Vagina (tissue), 2 donors: ENCODE measurements at regions not wholly inside any gene's neighbourhood (a gene's known extent, or its start where the extent isn't known, plus 50 kb on each side); places are given as distances from the start of the nearest gene placed in this dataset.

ENCODE experiments used
- DNase-seq, 2 donors: peaks; one replicate each; pipeline ENCODE4 v3.0.0-alpha.2; 2017; ENCODE audit errors: extremely low spot score in 2 of 2
- H3K27ac ChIP-seq: fragments of 200-600 bp; sonication (generic); one replicate; pipeline ENCODE4 v1.5.1; 2019
- H3K27me3 ChIP-seq: fragments of 200-600 bp; sonication (generic); one replicate; pipeline ENCODE4 v1.5.1; 2019
- H3K36me3 ChIP-seq, 2 donors: fragments of 200-600 bp; sonication (generic); one replicate each; pipeline ENCODE4 v1.5.1; 2017 to 2019
- H3K4me1 ChIP-seq: fragments of 200-600 bp; sonication (generic); one replicate; pipeline ENCODE4 v1.5.1; 2019
- H3K4me3 ChIP-seq, 2 donors: fragments of 200-600 bp; sonication (generic); 1 replicate in 1 of 2; 2 replicates in 1 of 2; pipeline ENCODE4 v1.5.1; 2016 to 2019
- H3K9me3 ChIP-seq: fragments of 200-600 bp; sonication (generic); one replicate; pipeline ENCODE4 v1.5.1; 2019
- POLR2A ChIP-seq, 2 donors: fragments of 450-650 bp; IDR thresholded peaks; one replicate each; pipeline ENCODE4 v1.6.1; 2017; ENCODE audit warnings: antibody characterized with exemption in 2 of 2, mild to moderate bottlenecking in 2 of 2, moderate library complexity in 2 of 2
- POLR2AphosphoS5 ChIP-seq, 2 donors: sonication (generic); formaldehyde crosslinking; IDR thresholded peaks; one replicate each; pipeline ENCODE4 v1.9.0; 2017; ENCODE audit warnings: antibody characterized with exemption in 2 of 2, mild to moderate bottlenecking in 2 of 2, low read depth in 1 of 2; ENCODE audit not compliant: insufficient read depth in 1 of 2
- intact Hi-C: fragments of 100-400 bp; cut with DNase I; formaldehyde crosslinking; loops from one replicate; pipeline ENCODE4 v1.15.1; 2023
- TF ChIP-seq, protein P1 (sequence below), 3 experiments: fragments of 450-650 bp in 2 of 3; fragments of 200-600 bp in 1 of 3; sonication (generic) in 1 of 3; IDR thresholded peaks; one replicate each; pipeline ENCODE4 v1.5.1; 2017 to 2019; ENCODE audit warnings: antibody characterized with exemption in 3 of 3, mild to moderate bottlenecking in 2 of 3, moderate library complexity in 2 of 3

GRCh38 chr6:97465877-97466561 is 183.0 kb upstream of the MMS22L start:
- no peak for TF ChIP-seq POLR2A (IDR thresholded peaks at IDR 0.05)
- no peak overlapping the region for H3K4me3 ChIP-seq
- intact Hi-C loops = no loop called here
- no peaks in the 10 kb centered on the region for H3K4me1 ChIP-seq
- no peak overlapping the region for H3K27ac ChIP-seq
- DNase-seq = no peak
- H3K9me3 ChIP-seq = no peaks in the 10 kb centered on the region
- no peaks in the 10 kb centered on the region for H3K36me3 ChIP-seq
- no peaks in the 10 kb centered on the region for H3K27me3 ChIP-seq

GRCh38 chr6:97468981-97469380 is 186.0 kb upstream of the MMS22L start:
- Histone ChIP-seq H3K27ac (no peak overlapping the region), H3K9me3 (no peaks in the 10 kb centered on the region), H3K4me1 (no peaks in the 10 kb centered on the region), H3K36me3 (no peaks in the 10 kb centered on the region), H3K4me3 (no peak overlapping the region), H3K27me3 (no peaks in the 10 kb centered on the region)
- intact Hi-C loops = no loop called here
- TF ChIP-seq POLR2AphosphoS5 (IDR thresholded peaks at IDR 0.05; ENCODE audit: insufficient read depth in 1 of 2, low read depth in 1 of 2) (no peak), POLR2A (IDR thresholded peaks at IDR 0.05) (no peak)
- TF ChIP-seq, protein P1, sequence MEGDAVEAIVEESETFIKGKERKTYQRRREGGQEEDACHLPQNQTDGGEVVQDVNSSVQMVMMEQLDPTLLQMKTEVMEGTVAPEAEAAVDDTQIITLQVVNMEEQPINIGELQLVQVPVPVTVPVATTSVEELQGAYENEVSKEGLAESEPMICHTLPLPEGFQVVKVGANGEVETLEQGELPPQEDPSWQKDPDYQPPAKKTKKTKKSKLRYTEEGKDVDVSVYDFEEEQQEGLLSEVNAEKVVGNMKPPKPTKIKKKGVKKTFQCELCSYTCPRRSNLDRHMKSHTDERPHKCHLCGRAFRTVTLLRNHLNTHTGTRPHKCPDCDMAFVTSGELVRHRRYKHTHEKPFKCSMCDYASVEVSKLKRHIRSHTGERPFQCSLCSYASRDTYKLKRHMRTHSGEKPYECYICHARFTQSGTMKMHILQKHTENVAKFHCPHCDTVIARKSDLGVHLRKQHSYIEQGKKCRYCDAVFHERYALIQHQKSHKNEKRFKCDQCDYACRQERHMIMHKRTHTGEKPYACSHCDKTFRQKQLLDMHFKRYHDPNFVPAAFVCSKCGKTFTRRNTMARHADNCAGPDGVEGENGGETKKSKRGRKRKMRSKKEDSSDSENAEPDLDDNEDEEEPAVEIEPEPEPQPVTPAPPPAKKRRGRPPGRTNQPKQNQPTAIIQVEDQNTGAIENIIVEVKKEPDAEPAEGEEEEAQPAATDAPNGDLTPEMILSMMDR (IDR thresholded peaks at IDR 0.05) = no peak
- no peak for DNase-seq

DNA sequence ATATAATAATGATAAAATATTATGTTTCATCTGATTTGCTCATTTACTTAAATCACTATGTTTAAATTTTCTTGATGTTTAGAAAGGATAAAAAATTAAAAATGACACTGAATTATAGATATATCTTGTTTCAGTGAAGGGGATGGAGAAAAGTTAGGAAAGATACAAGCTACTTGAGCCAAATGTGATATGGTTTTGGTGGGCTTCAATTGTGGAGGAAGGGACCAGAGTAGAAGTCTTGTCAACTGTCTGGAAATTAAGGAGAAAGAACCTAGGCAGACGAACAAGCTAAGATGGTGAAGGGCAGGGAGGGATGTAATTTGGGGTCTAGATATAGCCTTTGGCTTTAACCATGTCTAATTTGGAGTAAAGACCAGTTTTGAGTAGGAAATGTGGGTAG is 186.4 kb upstream of the MMS22L start:
- no peaks in the 10 kb centered on the region for H3K4me1 ChIP-seq
- no peak for DNase-seq
- TF ChIP-seq POLR2AphosphoS5 (IDR thresholded peaks at IDR 0.05; ENCODE audit: insufficient read depth in 1 of 2, low read depth in 1 of 2) = no peak
- TF ChIP-seq POLR2A (IDR thresholded peaks at IDR 0.05) = no peak
- TF ChIP-seq, protein P1 (IDR thresholded peaks at IDR 0.05) = no peak
- intact Hi-C loops = no loop called here
- H3K4me3 ChIP-seq = no peak overlapping the region
- H3K27ac ChIP-seq = no peak overlapping the region
- H3K36me3 ChIP-seq = no peaks in the 10 kb centered on the region
- H3K9me3 ChIP-seq = no peaks in the 10 kb centered on the region
- no peaks in the 10 kb centered on the region for H3K27me3 ChIP-seq

GRCh38 chr6:97470322-97470721 is 187.3 kb upstream of the MMS22L start:
- no peaks in the 10 kb centered on the region for H3K9me3 ChIP-seq
- no peak overlapping the region for H3K4me3 ChIP-seq
- H3K27ac ChIP-seq = no peak overlapping the region
- no peaks in the 10 kb centered on the region for H3K27me3 ChIP-seq
- intact Hi-C loops = no loop called here
- TF ChIP-seq, protein P1 (IDR thresholded peaks at IDR 0.05) = no peak
- TF ChIP-seq POLR2AphosphoS5 (IDR thresholded peaks at IDR 0.05; ENCODE audit: insufficient read depth in 1 of 2, low read depth in 1 of 2) (no peak), POLR2A (IDR thresholded peaks at IDR 0.05) (no peak)
- no peak for DNase-seq
- no peaks in the 10 kb centered on the region for H3K4me1 ChIP-seq
- no peaks in the 10 kb centered on the region for H3K36me3 ChIP-seq

DNA sequence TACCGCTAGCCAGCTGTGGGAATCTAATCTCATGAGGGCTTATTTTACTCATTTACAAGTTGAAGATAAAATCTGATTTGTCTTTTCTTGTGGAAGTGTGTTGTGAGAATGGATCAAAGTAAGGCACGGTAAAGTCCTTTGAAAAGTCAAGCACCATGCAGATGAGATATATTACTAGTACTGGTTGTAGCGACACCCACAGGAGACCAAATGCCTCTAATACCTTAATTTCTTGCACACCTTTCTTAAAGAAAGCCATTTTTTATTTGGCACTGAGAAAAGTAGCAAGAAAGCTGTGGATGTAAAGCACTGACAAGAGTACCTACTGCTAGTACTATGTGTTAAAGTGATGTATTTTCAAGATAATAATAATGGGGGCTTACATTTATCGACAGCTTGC is 191.0 kb upstream of the MMS22L start:
- no peak overlapping the region for H3K27ac ChIP-seq
- no peak for DNase-seq
- intact Hi-C loops = no loop called here

More for the DNA sequence above, 191.0 kb upstream of the MMS22L start:
- Histone ChIP-seq H3K4me1 (no peaks in the 10 kb centered on the region), H3K9me3 (no peaks in the 10 kb centered on the region), H3K27me3 (no peaks in the 10 kb centered on the region), H3K4me3 (no peak overlapping the region), H3K36me3 (no peaks in the 10 kb centered on the region)
- TF ChIP-seq POLR2A (IDR thresholded peaks at IDR 0.05) (no peak), POLR2AphosphoS5 (IDR thresholded peaks at IDR 0.05; ENCODE audit: insufficient read depth in 1 of 2, low read depth in 1 of 2) (no peak)
- TF ChIP-seq, protein P1 (IDR thresholded peaks at IDR 0.05) = no peak
